IPS DF 6.9 (cell line): ENCODE measurements at regions not wholly inside any gene's neighbourhood (a gene's known extent, or its start where the extent isn't known, plus 50 kb on each side); places are given as distances from the start of the nearest gene placed in this dataset.

Experiments used
- DNase-seq: peaks from one replicate; pipeline ENCODE4 v3.0.0-alpha.2; 2013; ENCODE audit warnings: low read depth, low spot score
- H3K27ac ChIP-seq: one replicate; pipeline ENCODE4 v1.5.1; 2013; ENCODE audit warnings: low read length, control low read depth
- H3K27me3 ChIP-seq: 2 replicates; pipeline ENCODE4 v1.6.1; 2013; ENCODE audit warnings: mild to moderate bottlenecking, low read length; ENCODE audit not compliant: control insufficient read depth, insufficient read depth
- H3K36me3 ChIP-seq: 2 replicates; pipeline ENCODE4 v1.6.1; 2013; ENCODE audit warnings: low read length; ENCODE audit not compliant: control insufficient read depth, insufficient read depth
- H3K4me1 ChIP-seq: 2 replicates; pipeline ENCODE4 v1.6.1; 2013; ENCODE audit warnings: low read length; ENCODE audit not compliant: control insufficient read depth, insufficient read depth
- H3K4me3 ChIP-seq: 2 replicates; pipeline ENCODE4 v1.5.1; 2013; ENCODE audit warnings: mild to moderate bottlenecking, low read length
- H3K9me3 ChIP-seq: 2 replicates; pipeline ENCODE4 v1.6.1; 2013; ENCODE audit warnings: low read length, inconsistent platforms; ENCODE audit not compliant: control insufficient read depth, insufficient read depth
- WGBS: extraction: QIAGEN DNeasy Blood & Tissue Kit; methylation state at CpG from one replicate; pipeline ENCODE4 v1.1.7; 2013; ENCODE audit warnings: mixed read lengths, missing lambda C conversion rate; ENCODE audit not compliant: insufficient read length, insufficient coverage; 5-methylcytosine and 5-hydroxymethylcytosine counted together

DNA sequence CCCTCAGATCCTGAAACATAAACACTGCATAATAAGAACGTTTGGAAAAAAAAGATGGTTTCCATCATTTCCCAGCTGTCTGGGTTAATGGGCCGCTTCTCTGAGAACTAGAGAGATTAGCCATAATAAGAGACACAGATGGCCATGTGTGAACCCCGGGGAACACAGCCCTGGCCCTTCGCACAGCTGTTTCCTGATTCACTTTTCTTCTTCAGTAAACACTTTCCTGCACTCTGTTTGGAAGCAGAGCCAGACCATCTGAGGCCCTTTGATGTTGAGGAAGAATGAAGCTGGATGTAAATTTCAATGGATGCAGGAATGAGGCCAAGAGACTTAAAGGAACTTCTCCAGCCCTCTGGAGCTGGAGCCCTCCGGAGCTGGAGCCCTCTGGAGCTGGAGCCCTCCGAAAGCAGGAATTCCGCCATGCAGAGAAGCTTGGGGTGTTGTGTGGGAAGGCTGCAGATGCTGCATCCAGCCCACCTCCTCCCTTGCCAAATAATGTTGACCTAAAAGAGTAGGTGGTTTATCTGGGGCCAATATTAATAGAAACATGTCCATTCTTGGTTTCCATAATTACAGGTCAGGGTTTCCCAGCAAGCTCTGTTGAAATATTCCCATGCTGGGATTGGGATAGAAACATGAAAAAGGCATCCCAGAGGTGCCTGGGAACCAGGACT is 218.9 kb downstream of the NXNL2 start:
- Histone ChIP-seq H3K9me3 (no peaks in the 10 kb centered on the region), H3K36me3 (no peaks in the 10 kb centered on the region), H3K4me1 (no peaks in the 10 kb centered on the region), H3K4me3 (no peak overlapping the region), H3K27me3 (no peaks in the 10 kb centered on the region), H3K27ac (no peak overlapping the region)
- no peak for DNase-seq
- WGBS, result no CpG with 5 or more reads among the region's 7 CpGs

DNA sequence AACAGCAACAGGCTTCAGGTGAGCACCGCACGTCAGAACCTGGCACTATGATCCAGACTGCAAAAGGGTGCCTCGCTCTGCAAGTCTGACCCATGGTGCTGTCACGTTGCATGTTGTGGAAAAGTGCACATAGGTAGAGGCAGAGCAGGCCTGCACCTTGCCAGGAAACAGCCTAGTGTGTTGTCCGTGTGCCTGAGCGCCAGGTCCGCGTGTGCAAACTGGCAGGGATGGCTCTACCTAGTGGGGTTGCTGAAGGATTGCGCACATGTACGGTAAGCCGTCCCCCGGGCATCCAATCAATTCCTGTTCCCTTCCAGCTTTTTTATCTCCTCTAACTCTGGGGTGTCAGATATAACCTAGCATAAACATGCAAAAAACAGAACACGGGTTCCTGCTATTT is 219.5 kb downstream of the NXNL2 start:
- DNase-seq, result no peak
- no peak overlapping the region for H3K27ac ChIP-seq
- H3K36me3 ChIP-seq, result no peaks in the 10 kb centered on the region
- no peaks in the 10 kb centered on the region for H3K27me3 ChIP-seq
- WGBS, result no CpG with 5 or more reads among the region's 13 CpGs
- no peak overlapping the region for H3K4me3 ChIP-seq
- no peaks in the 10 kb centered on the region for H3K9me3 ChIP-seq
- H3K4me1 ChIP-seq, result no peaks in the 10 kb centered on the region

DNA sequence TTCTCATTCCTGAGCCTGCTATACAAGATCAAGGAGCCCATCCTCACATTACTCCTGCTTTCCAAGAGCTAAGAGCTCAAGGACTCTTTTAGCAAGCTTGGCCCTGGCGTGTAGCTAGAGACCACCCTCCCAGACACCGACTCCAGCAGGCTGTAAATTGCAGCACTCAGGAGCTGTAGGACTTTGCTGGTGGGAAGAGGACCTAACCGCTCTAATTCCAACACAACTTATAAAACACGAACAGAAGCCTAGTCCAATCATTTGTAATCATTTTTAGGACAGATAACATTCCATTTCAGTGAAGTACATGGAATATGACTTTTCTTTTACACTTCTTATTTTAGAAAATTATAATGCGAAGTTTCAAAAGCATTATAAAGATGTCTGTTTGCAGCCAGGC is 219.9 kb downstream of the NXNL2 start:
- H3K27me3 ChIP-seq, result no peaks in the 10 kb centered on the region
- no CpG with 5 or more reads among the region's 5 CpGs for WGBS
- no peaks in the 10 kb centered on the region for H3K9me3 ChIP-seq
- H3K4me1 ChIP-seq, result no peaks in the 10 kb centered on the region
- no peak overlapping the region for H3K27ac ChIP-seq
- no peak for DNase-seq
- H3K4me3 ChIP-seq, result no peak overlapping the region
- H3K36me3 ChIP-seq, result no peaks in the 10 kb centered on the region

GRCh38 chr9:88757406-88758010 is 222.5 kb downstream of the NXNL2 start:
- WGBS, result no CpG with 5 or more reads among the region's 9 CpGs
- no peaks in the 10 kb centered on the region for H3K27me3 ChIP-seq
- H3K9me3 ChIP-seq, result no peaks in the 10 kb centered on the region
- no peak overlapping the region for H3K4me3 ChIP-seq
- H3K27ac ChIP-seq, result no peak overlapping the region
- H3K36me3 ChIP-seq, result no peaks in the 10 kb centered on the region
- DNase-seq, result no peak
- no peaks in the 10 kb centered on the region for H3K4me1 ChIP-seq

DNA sequence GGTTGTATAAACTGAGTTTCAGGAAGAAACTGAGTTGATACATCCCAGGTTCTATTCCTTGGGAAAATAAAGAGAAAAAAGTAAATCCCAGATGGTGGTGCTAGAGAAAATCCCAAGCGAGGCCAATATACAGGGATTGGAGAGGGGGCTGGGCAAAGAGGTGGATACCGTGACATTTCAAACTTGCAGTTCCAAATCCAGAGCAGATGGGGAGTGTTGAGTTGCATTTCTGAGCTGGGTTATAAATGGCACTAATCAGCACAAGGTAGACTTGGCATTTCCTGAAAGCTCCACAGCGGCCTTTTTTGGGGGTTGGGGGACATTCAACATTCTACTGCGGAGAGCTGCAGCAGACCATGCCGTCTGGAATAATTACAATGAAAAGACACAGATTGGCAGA is 224.4 kb downstream of the NXNL2 start:
- H3K4me1 ChIP-seq, result no peaks in the 10 kb centered on the region
- no peaks in the 10 kb centered on the region for H3K9me3 ChIP-seq
- H3K27ac ChIP-seq, result no peak overlapping the region
- no peaks in the 10 kb centered on the region for H3K36me3 ChIP-seq
- no peaks in the 10 kb centered on the region for H3K27me3 ChIP-seq
- no peak for DNase-seq
- H3K4me3 ChIP-seq, result no peak overlapping the region
- WGBS, result no CpG with 5 or more reads among the region's 5 CpGs

GRCh38 chr9:88766778-88767503 is 224.3 kb upstream of the S1PR3 start:
- no peak overlapping the region for H3K4me3 ChIP-seq
- H3K9me3 ChIP-seq, result no peaks in the 10 kb centered on the region
- DNase-seq, result no peak
- H3K36me3 ChIP-seq, result no peaks in the 10 kb centered on the region
- 100% methylated on average over 2 of the region's 4 CpGs for WGBS
- no peak overlapping the region for H3K27ac ChIP-seq
- no peaks in the 10 kb centered on the region for H3K27me3 ChIP-seq
- H3K4me1 ChIP-seq, result no peaks in the 10 kb centered on the region

DNA sequence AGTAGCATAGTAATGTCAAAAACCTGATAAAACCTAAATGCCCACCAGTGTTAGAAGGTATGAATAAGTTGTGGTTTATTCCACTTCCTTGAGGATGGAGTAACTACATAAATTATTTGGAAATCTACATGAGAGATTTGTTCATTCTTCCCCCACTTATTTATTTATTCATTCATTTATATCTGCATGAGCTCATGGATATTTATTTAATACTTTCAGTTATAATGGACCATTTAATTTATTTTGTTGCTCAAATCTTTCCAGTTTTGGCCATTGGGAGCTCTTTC is 223.8 kb upstream of the S1PR3 start:
- H3K4me1 ChIP-seq, result no peaks in the 10 kb centered on the region
- no peak for DNase-seq
- H3K4me3 ChIP-seq, result no peak overlapping the region
- H3K36me3 ChIP-seq, result no peaks in the 10 kb centered on the region
- no peak overlapping the region for H3K27ac ChIP-seq
- H3K27me3 ChIP-seq, result no peaks in the 10 kb centered on the region
- H3K9me3 ChIP-seq, result no peaks in the 10 kb centered on the region

GRCh38 chr9:88772575-88772974 is 218.7 kb upstream of the S1PR3 start:
- H3K27ac ChIP-seq, result no peak overlapping the region
- no peaks in the 10 kb centered on the region for H3K27me3 ChIP-seq
- no CpG with 5 or more reads among the region's 3 CpGs for WGBS
- H3K4me3 ChIP-seq, result no peak overlapping the region
- no peak for DNase-seq
- no peaks in the 10 kb centered on the region for H3K4me1 ChIP-seq
- no peaks in the 10 kb centered on the region for H3K9me3 ChIP-seq
- no peaks in the 10 kb centered on the region for H3K36me3 ChIP-seq

DNA sequence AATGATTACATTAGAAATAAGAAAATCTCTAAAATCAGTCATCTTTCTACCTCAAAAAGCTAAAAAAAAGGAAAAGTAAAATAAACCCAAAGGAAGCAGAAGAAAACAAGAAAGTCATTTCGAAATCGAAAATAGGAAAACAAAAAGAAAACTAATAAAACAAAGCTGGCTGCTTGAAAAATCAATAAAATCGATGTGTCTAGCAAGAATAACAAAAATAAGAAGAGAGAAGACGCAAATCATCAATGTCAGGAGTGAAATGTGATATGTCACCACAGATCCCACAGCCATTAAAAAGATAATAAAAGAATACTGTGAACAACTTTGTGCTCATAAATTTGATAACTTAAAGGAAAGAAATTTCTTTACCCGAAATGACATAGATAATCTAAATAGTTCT is 218.1 kb upstream of the S1PR3 start:
- Histone ChIP-seq H3K36me3 (no peaks in the 10 kb centered on the region), H3K9me3 (no peaks in the 10 kb centered on the region), H3K4me1 (no peaks in the 10 kb centered on the region), H3K27me3 (no peaks in the 10 kb centered on the region), H3K4me3 (no peak overlapping the region), H3K27ac (no peak overlapping the region)
- no CpG with 5 or more reads among the region's 5 CpGs for WGBS
- no peak for DNase-seq

- Histone ChIP-seq H3K4me3 (no peak overlapping the region), H3K9me3 (no peaks in the 10 kb centered on the region), H3K27ac (no peak overlapping the region), H3K27me3 (no peaks in the 10 kb centered on the region), H3K36me3 (no peaks in the 10 kb centered on the region), H3K4me1 (no peaks in the 10 kb centered on the region)
- WGBS, result no CpG with 5 or more reads among the region's 4 CpGs
- DNase-seq, result no peak
Observed at GRCh38 chr9:88773627-88774244, 217.5 kb upstream of the S1PR3 start.
